Left ventricle myocardium inferior (tissue), 1 donor: ENCODE measurements at regions not wholly inside any gene's neighbourhood (a gene's known extent, or its start where the extent isn't known, plus 50 kb on each side); places are given as distances from the start of the nearest gene placed in this dataset.

ENCODE experiments used
- DNase-seq: peaks from one replicate; pipeline ENCODE4 v3.0.0-alpha.2; 2020
- H3K27ac ChIP-seq: fragments of 200-600 bp; replicated peaks from 2 replicates; pipeline ENCODE4 v1.8.0; 2021
- H3K27me3 ChIP-seq: fragments of 200-600 bp; 2 replicates; pipeline ENCODE4 v1.8.0; 2021; ENCODE audit warnings: low read depth
- H3K36me3 ChIP-seq: fragments of 200-600 bp; 2 replicates; pipeline ENCODE4 v1.8.0; 2021
- H3K4me1 ChIP-seq: fragments of 200-600 bp; 2 replicates; pipeline ENCODE4 v1.8.0; 2021
- H3K4me3 ChIP-seq: fragments of 200-600 bp; 2 replicates; pipeline ENCODE4 v1.8.0; 2021; ENCODE audit warnings: mild to moderate bottlenecking, moderate library complexity
- H3K9me3 ChIP-seq: fragments of 200-600 bp; replicated peaks from 2 replicates; pipeline ENCODE4 v1.8.0; 2021
- intact Hi-C: fragments of 100-400 bp; cut with micrococcal nuclease; formaldehyde crosslinking; loops from one replicate; pipeline ENCODE4 v1.11.0; 2022
- TF ChIP-seq, protein P1 (sequence below): fragments of 200-600 bp; IDR thresholded peaks from 2 replicates; pipeline ENCODE4 v1.8.0; 2021; ENCODE audit warnings: antibody characterized with exemption, mild to moderate bottlenecking, borderline replicate concordance
- donor health status: DM: no; HTN: yes; CAD: no; lungs with severe emphysema.

DNA sequence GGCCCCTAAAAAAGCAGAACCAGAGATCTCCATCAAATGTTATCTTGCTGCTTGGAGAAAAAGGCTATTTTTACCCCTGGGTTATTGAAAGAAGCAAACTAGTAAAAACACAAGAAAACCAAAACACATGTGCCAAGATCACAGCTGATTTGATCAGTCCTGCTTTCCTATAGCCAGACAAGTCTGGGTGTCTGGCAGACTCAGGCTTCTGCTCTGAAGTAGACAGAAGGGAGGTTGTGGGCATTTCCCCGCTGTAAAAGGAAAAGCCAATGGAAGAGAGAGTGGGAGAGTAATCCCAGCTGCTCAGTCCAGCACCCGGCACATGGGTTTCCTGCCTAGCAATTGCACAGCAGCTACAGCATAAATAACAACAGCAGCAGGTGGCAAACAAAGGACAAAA is 177.9 kb downstream of the PHLDA1 start:
- Histone ChIP-seq H3K4me1 (peaks cover 21% of the 10 kb centered on the region), H3K9me3 (no peaks in the 10 kb centered on the region), H3K27ac (no peak overlapping the region), H3K27me3 (no peaks in the 10 kb centered on the region), H3K36me3 (no peaks in the 10 kb centered on the region), H3K4me3 (no peak overlapping the region)
- intact Hi-C loops = no loop called here
- TF ChIP-seq, protein P1, sequence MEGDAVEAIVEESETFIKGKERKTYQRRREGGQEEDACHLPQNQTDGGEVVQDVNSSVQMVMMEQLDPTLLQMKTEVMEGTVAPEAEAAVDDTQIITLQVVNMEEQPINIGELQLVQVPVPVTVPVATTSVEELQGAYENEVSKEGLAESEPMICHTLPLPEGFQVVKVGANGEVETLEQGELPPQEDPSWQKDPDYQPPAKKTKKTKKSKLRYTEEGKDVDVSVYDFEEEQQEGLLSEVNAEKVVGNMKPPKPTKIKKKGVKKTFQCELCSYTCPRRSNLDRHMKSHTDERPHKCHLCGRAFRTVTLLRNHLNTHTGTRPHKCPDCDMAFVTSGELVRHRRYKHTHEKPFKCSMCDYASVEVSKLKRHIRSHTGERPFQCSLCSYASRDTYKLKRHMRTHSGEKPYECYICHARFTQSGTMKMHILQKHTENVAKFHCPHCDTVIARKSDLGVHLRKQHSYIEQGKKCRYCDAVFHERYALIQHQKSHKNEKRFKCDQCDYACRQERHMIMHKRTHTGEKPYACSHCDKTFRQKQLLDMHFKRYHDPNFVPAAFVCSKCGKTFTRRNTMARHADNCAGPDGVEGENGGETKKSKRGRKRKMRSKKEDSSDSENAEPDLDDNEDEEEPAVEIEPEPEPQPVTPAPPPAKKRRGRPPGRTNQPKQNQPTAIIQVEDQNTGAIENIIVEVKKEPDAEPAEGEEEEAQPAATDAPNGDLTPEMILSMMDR = no peak
- no peak for DNase-seq

GRCh38 chr12:75852956-75853355 is 178.6 kb downstream of the PHLDA1 start:
- no peak overlapping the region for H3K27ac ChIP-seq
- H3K9me3 ChIP-seq = no peaks in the 10 kb centered on the region
- TF ChIP-seq, protein P1 = no peak
- DNase-seq = no peak
- intact Hi-C loops = no loop called here
- H3K4me3 ChIP-seq = no peak overlapping the region
- no peaks in the 10 kb centered on the region for H3K36me3 ChIP-seq
- H3K4me1 ChIP-seq = peaks cover 27% of the 10 kb centered on the region
- no peaks in the 10 kb centered on the region for H3K27me3 ChIP-seq

DNA sequence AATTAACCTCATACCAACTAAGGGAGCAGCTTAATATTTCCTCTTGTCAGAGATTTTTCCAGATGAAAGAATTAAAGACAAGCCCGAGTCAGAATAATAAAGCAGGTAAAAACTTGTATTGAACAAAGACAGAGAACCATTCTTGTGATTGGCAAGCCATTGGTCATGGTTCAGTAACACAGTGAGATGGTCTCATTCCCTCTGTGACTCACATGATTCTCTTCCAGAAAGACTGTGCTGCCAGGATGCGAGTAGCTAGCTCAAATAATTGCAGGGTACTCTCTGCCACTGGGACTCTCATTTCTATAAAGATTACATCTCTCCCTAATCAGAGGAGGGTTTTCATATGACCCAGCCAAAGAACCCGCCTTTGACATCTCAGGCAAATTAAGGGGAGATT is 179.4 kb downstream of the PHLDA1 start:
- no peaks in the 10 kb centered on the region for H3K9me3 ChIP-seq
- no peaks in the 10 kb centered on the region for H3K27me3 ChIP-seq
- H3K4me3 ChIP-seq = no peak overlapping the region
- no peak overlapping the region for H3K27ac ChIP-seq
- H3K36me3 ChIP-seq = no peaks in the 10 kb centered on the region
- intact Hi-C loops = no loop called here
- no peak for DNase-seq
- H3K4me1 ChIP-seq = peaks cover 27% of the 10 kb centered on the region
- TF ChIP-seq, protein P1 = no peak

GRCh38 chr12:75850721-75851462 is 180.7 kb downstream of the PHLDA1 start:
- Histone ChIP-seq H3K36me3 (no peaks in the 10 kb centered on the region), H3K9me3 (peaks cover 9% of the 10 kb centered on the region), H3K27ac (no peak overlapping the region), H3K27me3 (no peaks in the 10 kb centered on the region), H3K4me1 (peaks cover 27% of the 10 kb centered on the region), H3K4me3 (no peak overlapping the region)
- intact Hi-C loops = no loop called here
- TF ChIP-seq, protein P1 = no peak
- DNase-seq = no peak

DNA sequence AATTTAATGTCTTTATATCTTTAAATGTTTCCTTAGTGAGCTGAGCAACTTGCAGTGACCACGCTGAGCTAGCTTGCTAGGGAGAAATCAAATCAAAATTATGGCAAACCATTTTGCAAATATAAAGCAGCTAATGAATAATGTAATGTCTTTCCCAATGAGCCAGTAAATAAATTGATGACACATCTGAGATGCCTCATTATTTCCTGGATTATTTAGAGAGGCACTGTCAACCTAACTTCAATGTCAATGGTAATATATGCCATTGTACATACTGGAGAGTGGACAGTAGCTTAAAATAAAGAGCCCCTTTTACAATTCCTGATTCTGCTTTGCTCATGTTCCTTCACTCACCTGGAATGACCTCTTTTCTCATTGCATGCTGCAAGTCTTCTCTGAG is 182.6 kb downstream of the PHLDA1 start:
- DNase-seq = no peak
- TF ChIP-seq, protein P1 = no peak
- Histone ChIP-seq H3K27ac (peak overlapping the region; percentile 57), H3K27me3 (no peaks in the 10 kb centered on the region), H3K4me3 (no peak overlapping the region), H3K9me3 (peaks cover 13% of the 10 kb centered on the region), H3K4me1 (peaks cover 24% of the 10 kb centered on the region), H3K36me3 (no peaks in the 10 kb centered on the region)
- intact Hi-C loops = no loop called here
